ENCODE measurements at regions not wholly inside any gene's neighbourhood (a gene's known extent, or its start where the extent isn't known, plus 50 kb on each side); places are given as distances from the start of the nearest gene placed in this dataset.

- TF ChIP-seq, protein P1, sequence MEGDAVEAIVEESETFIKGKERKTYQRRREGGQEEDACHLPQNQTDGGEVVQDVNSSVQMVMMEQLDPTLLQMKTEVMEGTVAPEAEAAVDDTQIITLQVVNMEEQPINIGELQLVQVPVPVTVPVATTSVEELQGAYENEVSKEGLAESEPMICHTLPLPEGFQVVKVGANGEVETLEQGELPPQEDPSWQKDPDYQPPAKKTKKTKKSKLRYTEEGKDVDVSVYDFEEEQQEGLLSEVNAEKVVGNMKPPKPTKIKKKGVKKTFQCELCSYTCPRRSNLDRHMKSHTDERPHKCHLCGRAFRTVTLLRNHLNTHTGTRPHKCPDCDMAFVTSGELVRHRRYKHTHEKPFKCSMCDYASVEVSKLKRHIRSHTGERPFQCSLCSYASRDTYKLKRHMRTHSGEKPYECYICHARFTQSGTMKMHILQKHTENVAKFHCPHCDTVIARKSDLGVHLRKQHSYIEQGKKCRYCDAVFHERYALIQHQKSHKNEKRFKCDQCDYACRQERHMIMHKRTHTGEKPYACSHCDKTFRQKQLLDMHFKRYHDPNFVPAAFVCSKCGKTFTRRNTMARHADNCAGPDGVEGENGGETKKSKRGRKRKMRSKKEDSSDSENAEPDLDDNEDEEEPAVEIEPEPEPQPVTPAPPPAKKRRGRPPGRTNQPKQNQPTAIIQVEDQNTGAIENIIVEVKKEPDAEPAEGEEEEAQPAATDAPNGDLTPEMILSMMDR (IDR thresholded peaks at IDR 0.05): no peak
- no peak for TF ChIP-seq POLR2A (IDR thresholded peaks at IDR 0.05)
Measured at GRCh38 chr10:44713307-44713706, 197.8 kb upstream of the TMEM72 start.

Measured in thyroid gland (tissue), 4 donors.